ENCODE measurements at regions not wholly inside any gene's neighbourhood (a gene's known extent, or its start where the extent isn't known, plus 50 kb on each side); places are given as distances from the start of the nearest gene placed in this dataset.

- DNase-seq, result no peak
Measured at GRCh38 chr4:189305500-189305899, 635.2 kb upstream of the FRG1 start.

GRCh38 chr4:189311251-189311650 is 629.4 kb upstream of the FRG1 start:
- no peak for DNase-seq

GRCh38 chr4:189313064-189313463 is 627.6 kb upstream of the FRG1 start:
- DNase-seq, result no peak

- DNase-seq, result no peak
Measured at GRCh38 chr4:189313861-189314513, 626.7 kb upstream of the FRG1 start.

GRCh38 chr4:189322426-189322825 is 618.2 kb upstream of the FRG1 start:
- DNase-seq, result no peak

GRCh38 chr4:189341881-189342280 is 598.8 kb upstream of the FRG1 start:
- no peak for DNase-seq

GRCh38 chr4:189355590-189355989 is 585.1 kb upstream of the FRG1 start:
- no peak for DNase-seq

- DNase-seq, result no peak
Measured at GRCh38 chr4:189362364-189362763, 578.3 kb upstream of the FRG1 start.

- no peak for DNase-seq
Measured at GRCh38 chr4:189364032-189364449, 576.6 kb upstream of the FRG1 start.

- DNase-seq, result no peak
Measured at GRCh38 chr4:189365451-189365850, 575.2 kb upstream of the FRG1 start.

GRCh38 chr4:189367832-189368231 is 572.8 kb upstream of the FRG1 start:
- DNase-seq, result no peak

- no peak for DNase-seq
Measured at GRCh38 chr4:189374176-189374575, 566.5 kb upstream of the FRG1 start.

- no peak for DNase-seq
Measured at GRCh38 chr4:189376901-189377300, 563.8 kb upstream of the FRG1 start.

GRCh38 chr4:189377569-189377968 is 563.1 kb upstream of the FRG1 start:
- DNase-seq, result no peak

GRCh38 chr4:189385098-189385497 is 555.6 kb upstream of the FRG1 start:
- no peak for DNase-seq

GRCh38 chr4:189385579-189385978 is 555.1 kb upstream of the FRG1 start:
- no peak for DNase-seq

GRCh38 chr4:189396435-189396834 is 544.2 kb upstream of the FRG1 start:
- no peak for DNase-seq

- no peak for DNase-seq
Measured at GRCh38 chr4:189404271-189404670, 536.4 kb upstream of the FRG1 start.

- DNase-seq, result no peak
Measured at GRCh38 chr4:189409158-189409557, 531.5 kb upstream of the FRG1 start.

- DNase-seq, result no peak
Measured at GRCh38 chr4:189414021-189414420, 526.7 kb upstream of the FRG1 start.

GRCh38 chr4:189420572-189420971 is 520.1 kb upstream of the FRG1 start:
- no peak for DNase-seq

GRCh38 chr4:189436207-189436606 is 504.5 kb upstream of the FRG1 start:
- DNase-seq, result no peak

- DNase-seq, result no peak
Measured at GRCh38 chr4:189440716-189441115, 500.0 kb upstream of the FRG1 start.

GRCh38 chr4:189443341-189443740 is 497.3 kb upstream of the FRG1 start:
- no peak for DNase-seq

- no peak for DNase-seq
Measured at GRCh38 chr4:189445613-189446012, 495.1 kb upstream of the FRG1 start.

GRCh38 chr4:189463734-189464133 is 476.9 kb upstream of the FRG1 start:
- DNase-seq, result no peak
